B cell (primary cell): ENCODE measurements at regions not wholly inside any gene's neighbourhood (a gene's known extent, or its start where the extent isn't known, plus 50 kb on each side); places are given as distances from the start of the nearest gene placed in this dataset.

Experiments used
- CTCF ChIP-seq: fragments of 200-600 bp; IDR thresholded peaks from one replicate; pipeline ENCODE4 v1.8.0; 2022; ENCODE audit warnings: antibody characterized with exemption, mild to moderate bottlenecking
- EZH2 ChIP-seq: IDR thresholded peaks from 2 replicates; pipeline ENCODE4 v1.6.1; 2012; ENCODE audit warnings: borderline replicate concordance, low read depth, mild to moderate bottlenecking, moderate library complexity, low read length; ENCODE audit not compliant: insufficient read depth, poor library complexity, severe bottlenecking

DNA sequence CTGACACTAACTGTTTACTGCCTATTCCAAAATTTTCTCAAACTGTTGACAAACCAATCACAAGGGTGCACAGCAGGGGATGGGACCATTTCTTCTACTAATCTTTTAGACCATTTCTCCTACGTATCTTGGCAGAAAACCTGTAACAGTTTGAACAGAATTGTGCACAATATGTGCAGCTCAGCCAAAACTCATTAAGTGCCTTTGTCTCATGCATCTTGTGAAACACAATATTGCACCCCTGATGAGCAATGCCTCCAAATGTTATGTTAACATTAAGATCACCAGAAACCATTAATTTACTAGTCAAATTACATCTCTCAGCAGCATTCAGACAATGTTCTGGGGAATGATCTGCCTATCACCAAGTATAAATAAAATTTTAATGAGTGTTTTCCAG lies 247.5 kb downstream of the NRIP1 start:
- no peak for TF ChIP-seq CTCF
- no peak for TF ChIP-seq EZH2
